Astrocyte of the spinal cord (primary cell): ENCODE measurements at regions not wholly inside any gene's neighbourhood (a gene's known extent, or its start where the extent isn't known, plus 50 kb on each side); places are given as distances from the start of the nearest gene placed in this dataset.

Source experiments
- DNase-seq: peaks from one replicate; pipeline ENCODE4 v3.0.0; 2011; ENCODE audit warnings: low read depth, low spot score
- H3K4me3 ChIP-seq: 2 replicates; pipeline ENCODE4 v1.5.1; 2011; ENCODE audit warnings: low read depth, mild to moderate bottlenecking, low read length, moderate library complexity
- CTCF ChIP-seq: IDR thresholded peaks from 2 replicates; pipeline ENCODE4 v1.5.1; 2012; ENCODE audit warnings: low read depth, mild to moderate bottlenecking, low read length, inconsistent platforms
- in situ Hi-C: cut with HindIII; loops from 2 replicates; pipeline ENCODE4 v1.10.0; 2017; ENCODE audit warnings: low sequenced_read_pairs

GRCh38 chr1:60678802-60679201 is 403.6 kb upstream of the NFIA start:
- H3K4me3 ChIP-seq = no peak overlapping the region
- no peak for TF ChIP-seq CTCF
- in situ Hi-C loops = no loop called here
- no peak for DNase-seq

GRCh38 chr1:60678391-60678790 is 404.0 kb upstream of the NFIA start:
- TF ChIP-seq CTCF = no peak
- no peak overlapping the region for H3K4me3 ChIP-seq
- DNase-seq = no peak
- in situ Hi-C loops = no loop called here

DNA sequence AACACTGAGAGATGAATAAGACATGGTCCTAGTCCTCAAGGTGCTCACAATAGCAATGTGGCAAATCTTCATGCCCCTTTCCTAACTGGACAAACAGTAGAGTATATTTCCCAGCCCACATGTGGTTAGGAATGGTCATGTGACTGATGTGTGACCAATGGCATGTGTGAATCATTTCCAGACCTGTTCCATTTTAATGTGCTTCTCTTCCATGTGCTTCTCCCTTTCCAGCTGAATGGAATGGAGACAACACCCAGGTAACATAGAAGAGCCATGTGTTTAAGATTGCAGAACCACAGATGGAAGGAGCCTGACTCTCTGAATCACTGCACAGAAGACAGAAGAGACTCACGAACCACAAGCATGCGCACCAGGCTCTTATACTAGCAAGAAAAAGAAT is 409.9 kb upstream of the NFIA start:
- in situ Hi-C loops = no loop called here
- H3K4me3 ChIP-seq = no peak overlapping the region
- no peak for TF ChIP-seq CTCF
- no peak for DNase-seq

- in situ Hi-C loops = no loop called here
- H3K4me3 ChIP-seq = no peak overlapping the region
- DNase-seq = no peak
- no peak for TF ChIP-seq CTCF
Observed at GRCh38 chr1:60670302-60670701, 412.1 kb upstream of the NFIA start.

GRCh38 chr1:60668585-60668984 is 413.8 kb upstream of the NFIA start:
- TF ChIP-seq CTCF = no peak
- H3K4me3 ChIP-seq = no peak overlapping the region
- in situ Hi-C loops = no loop called here
- no peak for DNase-seq

- DNase-seq = no peak
- in situ Hi-C loops = no loop called here
- H3K4me3 ChIP-seq = no peak overlapping the region
- no peak for TF ChIP-seq CTCF
Observed at GRCh38 chr1:60665311-60665710, 417.1 kb upstream of the NFIA start.

- in situ Hi-C loops = no loop called here
- TF ChIP-seq CTCF = no peak
- H3K4me3 ChIP-seq = no peak overlapping the region
- no peak for DNase-seq
Observed at GRCh38 chr1:60664086-60664625, 418.2 kb upstream of the NFIA start.
